Pulmonary artery endothelial cell (primary cell): ENCODE measurements at regions not wholly inside any gene's neighbourhood (a gene's known extent, or its start where the extent isn't known, plus 50 kb on each side); places are given as distances from the start of the nearest gene placed in this dataset.

Experiments
- DNase-seq: peaks from one replicate; pipeline ENCODE4 v3.0.0-alpha.2; 2011; ENCODE audit warnings: low read depth, low spot score

DNA sequence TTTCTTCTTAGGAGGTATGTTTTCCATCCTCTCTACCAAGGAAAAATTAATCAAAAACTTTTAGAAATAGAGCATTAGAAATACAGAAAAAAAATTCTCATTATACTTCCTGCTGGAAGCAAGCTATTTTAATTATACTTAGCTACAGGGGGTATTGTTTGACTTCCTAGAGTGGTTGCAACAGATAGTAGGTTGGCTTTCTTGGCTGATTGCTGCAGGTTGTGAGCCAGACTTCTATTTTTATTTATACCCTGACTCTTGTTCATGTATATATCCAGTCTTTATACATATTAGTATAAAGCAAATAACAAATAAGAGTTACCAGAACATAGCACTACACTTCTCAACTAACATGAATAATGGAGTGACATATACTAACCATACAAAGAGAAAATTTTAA lies 460.8 kb upstream of the REG3G start:
- no peak for DNase-seq

GRCh38 chr2:78568782-78569373 lies 456.6 kb upstream of the REG3G start:
- no peak for DNase-seq

- no peak for DNase-seq
Observed at GRCh38 chr2:78576409-78576808, 449.1 kb upstream of the REG3G start.

GRCh38 chr2:78585871-78586270 lies 439.6 kb upstream of the REG3G start:
- no peak for DNase-seq

- DNase-seq = no peak
Observed at GRCh38 chr2:78586316-78586715, 439.2 kb upstream of the REG3G start.

DNA sequence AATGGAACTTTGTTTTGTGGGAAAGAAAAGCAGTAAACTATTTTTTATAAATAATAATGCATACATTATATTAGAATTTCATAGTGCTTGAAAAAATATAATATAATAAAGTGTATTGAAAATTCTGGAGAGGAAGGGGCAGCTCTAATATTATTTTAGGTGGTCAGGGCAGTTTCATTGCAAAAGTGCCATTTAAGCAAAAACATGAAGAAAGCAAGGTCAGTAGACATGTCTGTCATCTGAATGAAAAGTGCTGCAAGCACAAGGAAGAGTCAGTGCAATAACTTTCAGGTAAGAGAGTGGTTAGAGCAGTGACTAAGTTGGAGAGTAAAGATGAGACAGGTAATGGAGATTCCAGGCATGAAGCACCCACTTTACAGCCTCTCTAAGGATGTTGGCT lies 435.6 kb upstream of the REG3G start:
- no peak for DNase-seq

- no peak for DNase-seq
Observed at GRCh38 chr2:78592491-78592890, 433.0 kb upstream of the REG3G start.

GRCh38 chr2:78601113-78601512 lies 424.4 kb upstream of the REG3G start:
- no peak for DNase-seq

- no peak for DNase-seq
Observed at GRCh38 chr2:78602862-78603261, 422.6 kb upstream of the REG3G start.

DNA sequence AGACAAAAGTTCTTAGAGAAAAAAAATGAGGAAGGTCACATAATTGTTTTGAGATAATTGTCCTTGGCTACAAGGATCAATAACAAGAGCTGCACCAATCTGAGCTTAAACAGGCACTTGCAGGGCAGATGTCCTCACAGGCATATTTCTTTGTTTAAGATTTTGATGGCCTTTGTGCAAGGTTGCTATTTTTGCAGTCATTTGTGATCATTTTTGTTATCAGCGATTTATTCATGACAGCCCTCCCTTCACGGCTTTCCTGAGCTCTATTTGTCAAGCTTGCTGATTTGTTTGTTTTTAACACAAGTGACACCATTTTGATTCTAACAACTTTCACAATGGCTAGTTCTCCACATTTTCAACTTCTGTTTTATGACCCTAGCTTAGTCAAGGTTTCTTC lies 418.6 kb upstream of the REG3G start:
- DNase-seq = no peak

GRCh38 chr2:78614726-78615125 lies 410.8 kb upstream of the REG3G start:
- DNase-seq = no peak

GRCh38 chr2:78615956-78616355 lies 409.5 kb upstream of the REG3G start:
- DNase-seq = no peak

- DNase-seq = no peak
Observed at GRCh38 chr2:78634425-78634824, 391.1 kb upstream of the REG3G start.

DNA sequence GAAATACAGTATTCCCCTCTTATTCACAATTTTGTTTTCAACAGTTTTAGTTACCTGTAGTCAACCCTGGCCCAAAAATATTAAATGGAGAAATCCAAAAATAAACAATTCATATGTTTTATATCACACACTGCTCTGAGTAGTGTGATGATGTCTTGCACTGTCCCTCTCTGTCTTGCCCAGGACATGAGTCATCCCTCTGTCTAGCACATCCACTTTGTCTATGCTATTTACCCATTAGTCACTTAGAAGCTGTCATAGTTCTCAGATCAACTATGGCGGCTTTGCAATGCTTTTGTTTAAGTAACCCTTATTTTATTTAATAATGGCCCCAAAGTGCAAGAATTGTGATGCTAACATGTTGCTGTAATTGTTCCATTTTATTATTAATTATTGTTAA lies 380.6 kb upstream of the REG3G start:
- no peak for DNase-seq

DNA sequence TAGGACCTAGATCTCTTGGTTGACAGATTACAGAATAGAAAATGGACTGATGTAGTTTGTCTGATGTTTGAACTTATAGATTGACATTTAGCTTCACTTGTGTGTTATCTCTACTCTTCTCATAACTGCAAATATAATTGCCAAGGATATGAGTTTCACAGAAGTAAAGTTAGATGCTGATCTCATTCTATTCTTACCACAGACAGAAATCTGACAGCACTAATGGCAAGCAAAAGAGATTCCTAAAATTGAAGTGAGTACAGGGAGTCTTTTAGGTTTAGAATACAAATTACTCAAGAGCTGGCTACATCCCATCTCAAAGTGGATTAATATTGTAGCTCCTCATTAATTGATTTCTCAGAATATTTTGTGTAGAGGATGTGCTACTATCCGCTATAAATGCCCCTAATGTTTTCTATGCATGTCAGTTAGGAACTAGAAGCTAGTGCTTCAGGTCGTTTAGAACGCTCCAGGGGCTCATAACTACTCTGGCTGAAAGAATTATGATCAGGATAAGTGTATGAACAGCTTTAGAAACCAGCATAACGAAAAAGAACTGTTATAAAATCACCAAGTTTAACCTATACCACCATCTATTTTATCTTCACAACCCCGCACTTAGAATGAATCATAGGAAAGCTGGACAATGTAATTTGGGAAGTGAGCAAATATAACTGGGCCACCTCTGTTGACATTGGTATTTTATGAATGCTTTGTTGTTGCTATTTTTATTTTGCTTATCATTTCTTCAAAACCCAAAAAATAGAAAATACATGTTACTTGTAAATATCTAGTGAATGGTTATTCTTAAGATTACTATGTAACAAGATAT lies 378.8 kb upstream of the REG3G start:
- no peak for DNase-seq

GRCh38 chr2:78648558-78648957 lies 376.9 kb upstream of the REG3G start:
- no peak for DNase-seq

GRCh38 chr2:78654941-78655340 lies 370.6 kb upstream of the REG3G start:
- no peak for DNase-seq

DNA sequence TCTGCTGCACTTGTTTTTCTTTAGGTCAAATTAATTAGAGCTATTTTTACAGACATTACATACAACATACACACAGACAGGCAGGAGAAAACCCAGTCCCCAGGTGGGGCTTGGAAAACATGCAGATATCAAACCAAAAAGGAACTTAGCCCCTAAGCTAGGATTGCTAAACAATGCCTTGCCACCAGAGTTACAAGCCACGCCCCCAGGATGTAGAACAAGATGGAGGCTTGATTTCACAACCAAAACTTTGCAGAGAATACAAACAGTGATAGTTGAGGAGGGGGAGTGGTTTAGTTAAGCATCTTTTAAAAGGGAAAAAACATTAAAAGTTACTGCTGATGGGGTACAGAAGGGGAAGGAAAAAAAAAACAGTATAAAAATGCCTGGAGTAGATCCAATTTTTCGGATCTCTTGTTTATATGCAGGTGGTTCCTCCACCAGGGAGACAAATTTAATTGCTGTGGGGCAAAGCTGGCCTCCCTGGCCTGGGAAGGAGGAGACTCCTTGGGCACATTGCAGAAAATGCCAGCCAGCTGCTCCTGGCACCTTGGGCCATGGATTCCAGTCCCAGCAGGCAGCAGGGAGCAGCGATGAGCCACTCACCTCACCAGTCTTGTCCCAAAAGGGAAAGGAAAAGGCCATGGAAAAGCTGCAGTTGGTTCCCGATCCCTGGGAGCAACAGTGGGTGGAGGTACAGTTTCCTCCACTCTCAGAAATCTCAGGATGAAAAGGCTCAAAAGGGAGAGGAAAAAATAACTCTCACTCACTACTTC lies 348.4 kb upstream of the REG3G start:
- no peak for DNase-seq

- DNase-seq = no peak
Observed at GRCh38 chr2:78677774-78678173, 347.7 kb upstream of the REG3G start.

- DNase-seq = no peak
Observed at GRCh38 chr2:78681386-78681785, 344.1 kb upstream of the REG3G start.

DNA sequence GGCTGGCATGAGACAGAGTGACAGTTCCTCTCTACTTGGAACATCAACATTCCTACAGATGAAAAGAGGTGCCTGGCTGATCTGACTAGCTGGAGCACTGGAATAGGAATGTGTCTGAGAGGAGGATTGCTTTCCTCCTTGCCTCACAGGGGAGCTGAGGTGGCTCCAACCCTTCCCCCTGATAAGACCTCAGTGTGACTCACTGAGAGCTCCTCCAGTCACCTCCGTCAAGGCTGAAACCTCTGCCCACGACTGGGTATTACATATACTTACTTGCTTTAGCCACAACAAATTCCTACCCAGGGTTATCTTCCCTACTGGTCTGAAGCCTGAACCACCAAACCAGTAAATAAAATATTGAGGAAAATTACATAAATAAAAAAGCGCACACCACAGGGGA lies 342.7 kb upstream of the REG3G start:
- no peak for DNase-seq

- no peak for DNase-seq
Observed at GRCh38 chr2:78686625-78687153, 338.8 kb upstream of the REG3G start.
